ENCODE measurements at regions not wholly inside any gene's neighbourhood (a gene's known extent, or its start where the extent isn't known, plus 50 kb on each side); places are given as distances from the start of the nearest gene placed in this dataset.

- TF ChIP-seq POLR2A (IDR thresholded peaks at IDR 0.05; ENCODE audit: low read depth, low read length) (no peak), POLR2AphosphoS5 (IDR thresholded peaks at IDR 0.05; ENCODE audit: low read depth, low read length) (no peak), TAF1 (IDR thresholded peaks at IDR 0.05; ENCODE audit: low read depth, low read length) (no peak), POU2F2 (IDR thresholded peaks at IDR 0.05; ENCODE audit: low read depth, low read length) (no peak)
These were observed 649.2 kb downstream of the BRD1 start for GRCh38 chr22:49178246-49179005.

All from GM12891 (cell line).